Stimulated activated CD8-positive, alpha-beta memory T cell treated with anti-CD3 and anti-CD28 coated beads, Interleukin-2, amount 100 ng/mL, for 1 hour (primary cell): ENCODE measurements at regions not wholly inside any gene's neighbourhood (a gene's known extent, or its start where the extent isn't known, plus 50 kb on each side); places are given as distances from the start of the nearest gene placed in this dataset.

Experiments
- DNase-seq, 2 donors: peaks; one replicate each; pipeline ENCODE4 v3.0.0-alpha.2; 2020; ENCODE audit warnings: low read depth in 2 of 2

DNA sequence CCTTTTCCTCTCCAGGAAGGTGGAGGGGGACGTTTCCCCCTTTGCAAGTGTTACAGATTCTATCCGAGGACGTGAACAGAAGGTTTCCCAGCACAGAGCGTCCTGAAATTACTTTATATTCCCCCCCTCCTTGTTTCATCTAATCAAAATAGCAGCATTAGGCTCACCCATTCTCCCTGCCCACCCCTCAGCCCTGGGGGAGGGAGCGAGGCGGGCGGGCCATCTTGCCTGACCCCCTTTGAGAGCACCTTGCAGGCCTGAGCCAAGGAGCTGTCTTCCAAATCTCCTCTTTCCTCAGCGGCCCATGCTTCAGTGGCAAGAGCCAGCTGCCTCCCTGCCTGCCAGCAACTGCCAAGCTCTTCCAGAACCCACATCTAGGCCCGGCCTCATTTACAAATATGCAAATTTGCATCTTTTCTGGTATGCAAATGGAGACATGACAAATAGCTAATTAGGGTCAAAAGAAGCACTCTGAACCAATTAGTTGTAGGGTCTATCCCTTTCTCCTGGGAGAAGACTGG, 69.1 kb upstream of the POU3F1 start:
- DNase-seq: no peak

DNA sequence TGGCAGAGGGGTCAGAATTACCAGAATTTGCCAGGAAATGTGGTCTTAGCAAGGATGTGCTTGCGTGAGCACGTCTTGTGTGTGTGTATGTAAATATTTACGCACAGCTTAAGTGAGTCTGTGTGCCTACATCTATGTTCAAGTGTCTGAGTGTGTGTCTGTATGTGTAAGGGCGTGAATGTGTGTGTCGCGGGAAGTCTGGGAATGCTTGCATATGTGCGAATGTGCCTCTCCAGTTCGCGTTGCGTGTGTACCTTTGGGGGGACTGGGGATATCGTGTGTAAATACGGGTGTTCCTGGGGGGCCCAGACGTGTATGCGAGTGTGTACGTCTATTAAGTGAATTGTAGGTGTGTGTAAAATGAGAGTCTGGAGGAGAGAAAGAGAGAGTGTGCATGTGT, 68.6 kb upstream of the POU3F1 start:
- no peak for DNase-seq

DNA sequence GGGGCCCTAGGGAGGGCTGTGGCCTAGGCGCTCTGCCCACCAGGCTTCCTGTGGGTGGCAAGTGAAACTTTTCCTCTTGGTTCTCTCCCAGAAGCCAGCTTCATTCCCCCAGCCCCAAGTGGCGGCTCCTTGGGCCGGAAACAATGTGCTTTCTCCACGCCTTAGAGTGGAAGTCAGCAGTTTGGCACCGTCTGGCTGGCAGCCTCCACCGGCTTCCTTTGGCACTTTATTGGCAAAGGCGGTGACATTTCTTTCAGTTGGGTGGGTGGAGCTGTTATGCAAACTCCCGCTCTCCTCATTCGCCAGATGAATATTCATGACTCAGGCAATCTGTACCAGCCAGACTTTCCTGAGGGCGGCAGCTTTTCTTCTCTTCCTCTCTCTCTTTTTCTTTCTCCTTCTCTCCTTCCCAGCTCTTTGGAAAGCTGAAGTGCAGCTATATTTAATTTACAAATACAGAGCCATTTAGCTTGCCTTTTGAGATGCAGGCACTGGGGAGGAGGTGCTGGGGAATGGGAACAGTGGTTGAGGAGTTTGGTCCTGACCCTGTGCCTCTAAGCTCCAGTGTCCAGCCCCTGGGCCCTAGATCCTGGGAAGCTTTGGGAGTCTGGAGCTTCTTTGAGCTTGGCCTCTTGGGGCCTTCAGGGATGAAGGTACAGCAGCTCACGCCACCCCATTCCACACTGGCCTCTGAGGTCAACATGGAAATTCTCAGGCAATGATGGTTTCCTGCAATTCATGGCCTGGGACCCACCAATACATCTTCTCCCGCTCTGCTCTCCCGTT, 67.8 kb upstream of the POU3F1 start:
- no peak for DNase-seq

DNA sequence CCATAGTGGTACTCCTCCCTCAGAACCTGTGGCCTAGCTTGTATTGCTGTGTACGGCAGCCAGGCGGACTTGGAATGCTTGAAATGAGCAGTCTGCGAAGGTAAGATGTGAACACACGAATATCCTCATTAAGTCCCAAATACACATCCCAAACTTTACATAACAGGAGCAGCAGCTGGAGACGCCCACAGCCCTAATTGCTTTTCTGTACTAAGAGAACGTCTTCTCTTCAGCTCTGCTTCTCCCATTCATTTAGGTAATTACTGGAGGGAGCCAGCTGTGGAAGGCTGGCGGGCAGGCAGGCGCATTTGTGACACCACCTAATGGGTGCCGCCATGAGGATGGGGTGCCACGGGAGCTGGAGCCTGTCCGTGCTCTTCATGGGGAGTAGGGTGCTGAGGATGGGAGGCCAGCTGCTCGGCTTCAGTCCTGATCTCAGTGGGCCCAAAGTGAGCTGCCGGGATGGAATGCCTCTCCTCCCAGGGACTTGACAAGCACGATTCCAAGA, 66.6 kb upstream of the POU3F1 start:
- no peak for DNase-seq

DNA sequence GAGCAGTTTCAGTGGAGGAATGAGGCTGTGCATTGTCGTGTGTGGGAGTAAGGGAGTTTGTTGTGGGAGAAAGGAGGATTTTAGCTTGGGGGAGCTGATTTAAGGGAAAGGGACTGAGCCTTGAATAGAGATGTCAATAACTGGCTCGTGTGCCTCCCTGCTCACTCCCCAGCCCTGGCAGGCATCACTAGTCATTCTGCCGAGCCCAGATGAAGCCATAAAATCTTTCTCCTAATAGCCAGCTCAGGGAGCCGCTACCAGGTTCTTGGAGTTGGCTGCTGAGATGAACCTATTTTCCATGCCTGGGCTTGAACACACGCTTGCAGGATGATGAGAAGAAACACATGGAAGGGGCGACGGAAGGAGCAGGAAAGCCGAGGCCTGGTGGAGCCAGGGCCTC, 65.0 kb upstream of the POU3F1 start:
- DNase-seq: no peak

DNA sequence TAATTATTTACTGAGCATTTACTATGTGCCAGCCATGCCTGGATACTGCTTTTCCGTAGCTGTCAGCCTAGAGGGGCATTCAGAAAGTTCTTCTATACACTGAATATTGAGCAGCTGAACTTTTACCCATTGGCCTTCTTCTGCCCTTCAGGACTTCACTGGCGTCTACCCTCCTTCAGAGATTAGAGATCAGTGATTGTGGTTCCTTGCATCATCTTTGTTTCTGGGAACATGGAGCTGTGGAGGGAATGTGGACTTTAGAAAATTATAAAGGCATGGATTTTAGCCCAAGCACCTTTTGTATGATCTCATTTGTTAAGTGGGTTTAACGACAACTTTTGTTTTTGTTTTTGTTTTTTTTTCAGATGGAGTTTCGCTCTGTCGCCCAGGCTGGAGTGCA, 58.7 kb upstream of the POU3F1 start:
- DNase-seq: no peak

DNA sequence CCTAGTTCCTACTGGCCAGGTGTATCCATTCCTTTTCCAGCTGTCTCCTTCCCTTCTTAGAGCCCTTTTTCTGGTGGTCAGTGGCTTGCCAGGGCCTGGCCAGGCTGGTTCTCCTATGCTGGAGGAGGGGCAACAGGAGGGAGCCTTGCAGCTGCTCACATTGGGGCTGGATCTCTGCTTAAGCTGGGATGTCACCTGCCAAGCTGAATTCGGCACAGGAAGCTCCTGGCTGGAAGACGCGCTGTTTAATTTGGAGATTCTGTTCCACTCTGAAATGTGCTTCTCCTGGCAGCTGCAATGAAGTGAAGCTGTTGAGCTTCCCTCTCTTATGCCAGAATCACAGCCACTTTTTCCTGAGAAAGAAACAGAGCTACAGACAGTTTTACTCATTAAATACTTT, 56.0 kb upstream of the POU3F1 start:
- DNase-seq: no peak

DNA sequence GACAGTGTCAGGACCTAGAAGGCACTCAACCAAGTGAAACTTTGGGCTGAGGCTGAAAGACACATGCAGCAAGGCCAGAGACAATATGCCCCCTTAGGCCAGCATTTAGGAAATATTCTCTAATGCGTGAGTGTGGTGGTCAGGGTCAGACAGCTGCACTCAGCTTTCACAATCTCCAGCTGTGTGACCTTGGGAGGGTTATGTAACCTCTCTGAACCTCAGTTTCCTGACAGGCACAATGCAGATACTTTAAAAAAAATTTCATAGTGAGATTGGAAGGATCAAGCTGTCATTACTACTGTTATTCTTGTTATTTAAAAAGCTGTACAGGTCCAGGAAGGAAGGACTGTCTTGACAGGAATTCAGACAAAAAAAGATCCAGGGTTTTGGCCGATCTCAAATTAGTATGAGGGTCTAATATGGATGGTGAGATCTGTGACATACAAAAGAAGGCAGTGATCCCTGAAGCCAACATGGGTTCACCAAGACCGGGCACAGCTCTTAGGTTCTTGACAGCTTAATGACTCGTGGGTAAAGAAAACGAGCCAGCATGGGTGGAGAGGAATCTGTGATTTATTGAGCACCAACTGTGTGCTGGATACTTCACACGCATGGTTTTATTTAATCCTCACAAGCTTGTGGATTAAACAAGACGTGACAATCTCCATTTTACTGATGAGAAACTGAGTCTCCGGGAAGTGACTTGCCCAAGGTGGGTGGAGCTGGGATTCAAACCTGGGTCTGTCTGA, 54.6 kb upstream of the POU3F1 start:
- no peak for DNase-seq

DNA sequence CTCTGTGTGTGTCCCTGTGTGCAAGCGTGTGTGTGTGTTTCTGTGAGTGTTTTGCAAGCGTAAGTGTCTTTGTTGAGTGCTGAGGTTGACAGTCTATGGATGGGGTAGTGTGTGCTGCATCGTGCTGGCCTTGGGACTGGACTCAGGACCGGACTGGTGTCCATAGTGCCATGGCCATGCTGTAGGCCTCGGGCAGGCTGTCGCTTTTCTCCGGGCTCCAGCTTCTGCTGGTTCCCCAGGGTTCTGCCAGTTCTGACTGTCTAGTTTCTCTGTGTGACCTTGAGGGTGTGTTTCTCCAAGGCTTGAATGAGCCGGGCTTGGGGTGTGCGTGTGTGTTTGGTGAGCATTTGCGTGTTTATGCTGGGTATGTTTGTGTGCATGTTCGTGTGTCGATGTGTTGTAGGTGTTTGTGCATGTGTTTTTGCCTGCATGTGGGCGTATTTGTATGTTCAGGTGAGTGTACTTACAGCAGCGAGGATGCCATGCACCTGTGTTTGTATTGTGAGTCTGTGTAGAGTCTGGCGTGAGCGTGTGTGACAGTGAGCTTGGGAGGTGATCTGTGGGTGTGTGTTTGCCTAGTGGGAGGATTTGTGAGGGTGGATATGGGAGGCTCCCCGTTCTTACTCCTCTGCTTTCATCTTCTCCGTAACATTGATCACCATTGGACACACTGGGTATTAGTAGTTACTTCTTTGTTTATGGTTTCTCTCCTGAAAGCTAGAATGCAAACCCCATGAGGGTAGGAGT, 51.7 kb upstream of the POU3F1 start:
- DNase-seq: no peak

DNA sequence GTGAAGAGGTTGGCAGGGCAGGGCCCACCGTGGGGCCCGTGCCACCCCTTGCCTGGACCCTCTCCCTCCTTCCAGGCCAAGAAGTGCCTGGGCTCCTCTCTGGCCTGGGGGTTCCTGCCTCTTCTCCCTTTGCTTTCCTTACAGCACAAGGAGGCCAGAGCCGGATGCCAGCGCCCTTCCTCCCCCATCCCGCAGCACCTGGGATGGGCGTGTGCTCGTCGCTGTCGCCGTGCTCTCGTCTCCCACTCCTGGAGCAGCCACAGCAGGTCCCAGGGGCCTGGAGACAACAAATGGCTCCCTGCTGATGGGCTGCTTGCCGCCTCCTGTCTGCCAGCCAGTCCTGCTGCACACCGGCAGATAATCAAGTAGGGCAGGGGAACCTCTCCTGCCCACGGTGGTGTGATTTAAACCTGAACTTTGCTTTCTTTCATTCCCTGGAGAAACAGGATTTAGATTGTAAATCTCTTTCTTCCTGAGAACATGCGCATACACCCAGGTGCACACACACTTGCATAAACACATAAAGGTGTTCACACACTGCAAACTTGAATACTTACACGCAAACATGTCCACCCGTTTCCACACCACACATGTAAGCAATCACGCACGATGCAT, 50.8 kb upstream of the POU3F1 start:
- DNase-seq: no peak
